Loucy (cell line): ENCODE measurements at regions not wholly inside any gene's neighbourhood (a gene's known extent, or its start where the extent isn't known, plus 50 kb on each side); places are given as distances from the start of the nearest gene placed in this dataset.

Experiments used
- H2AFZ ChIP-seq: fragments of 200-600 bp; sonication (generic); 2 replicates; pipeline ENCODE4 v1.6.0; 2016; ENCODE audit warnings: antibody characterized with exemption, mild to moderate bottlenecking, low read length, moderate library complexity
- H3F3A ChIP-seq: fragments of 200-600 bp; 2 replicates; pipeline ENCODE4 v1.6.0; 2016; ENCODE audit warnings: antibody characterized with exemption, low read depth, mild to moderate bottlenecking
- H3K27me3 ChIP-seq: fragments of 200-600 bp; sonication (generic); 2 replicates; pipeline ENCODE4 v1.6.1; 2014; ENCODE audit warnings: low read length, mild to moderate bottlenecking; ENCODE audit not compliant: insufficient read depth, poor library complexity, severe bottlenecking
- H3K36me3 ChIP-seq: fragments of 200-600 bp; sonication (generic); 2 replicates; pipeline ENCODE4 v1.6.1; 2016; ENCODE audit warnings: low read length; ENCODE audit not compliant: insufficient read depth
- H3K4me1 ChIP-seq: fragments of 200-600 bp; sonication (generic); 2 replicates; pipeline ENCODE4 v1.5.1; 2014; ENCODE audit warnings: low read length, mild to moderate bottlenecking; ENCODE audit not compliant: insufficient read depth, poor library complexity, severe bottlenecking
- H3K4me2 ChIP-seq: fragments of 200-600 bp; sonication (generic); 2 replicates; pipeline ENCODE4 v1.6.0; 2014; ENCODE audit warnings: antibody characterized with exemption, low read length, low read depth, mild to moderate bottlenecking; ENCODE audit not compliant: poor library complexity, severe bottlenecking
- H3K4me3 ChIP-seq: fragments of 200-600 bp; sonication (generic); 2 replicates; pipeline ENCODE4 v1.5.1; 2014; ENCODE audit warnings: low read length, mild to moderate bottlenecking, mixed read lengths; ENCODE audit not compliant: poor library complexity, severe bottlenecking
- H3K79me2 ChIP-seq: fragments of 200-600 bp; sonication (generic); 2 replicates; pipeline ENCODE4 v1.6.1; 2014; ENCODE audit warnings: low read length; ENCODE audit not compliant: insufficient read depth
- H3K9ac ChIP-seq: fragments of 200-600 bp; sonication (generic); 2 replicates; pipeline ENCODE4 v1.6.0; 2014; ENCODE audit warnings: mild to moderate bottlenecking, low read depth, low read length, moderate library complexity; ENCODE audit not compliant: poor library complexity, severe bottlenecking
- H3K9me2 ChIP-seq: fragments of 200-600 bp; sonication (generic); replicated peaks from 2 replicates; pipeline ENCODE4 v1.6.1; 2016; ENCODE audit warnings: low read depth, low read length, mixed read lengths
- H3K9me3 ChIP-seq: fragments of 200-600 bp; sonication (generic); 2 replicates; pipeline ENCODE4 v1.6.1; 2014; ENCODE audit warnings: mild to moderate bottlenecking, antibody characterized with exemption, low read length, low read depth; ENCODE audit not compliant: insufficient read depth
- H4K20me1 ChIP-seq: fragments of 200-600 bp; sonication (generic); 2 replicates; pipeline ENCODE4 v1.6.0; 2014; ENCODE audit warnings: antibody characterized with exemption, low read length, mild to moderate bottlenecking; ENCODE audit not compliant: insufficient read depth, poor library complexity, severe bottlenecking
- CTCF ChIP-seq: fragments of 200-600 bp; sonication (generic); conservative IDR thresholded peaks from 2 replicates; pipeline ENCODE4 v1.5.1; 2014; ENCODE audit warnings: mild to moderate bottlenecking, antibody characterized with exemption, low read length
- EZH2phosphoT487 ChIP-seq: fragments of 200-600 bp; IDR thresholded peaks from 2 replicates; pipeline ENCODE4 v1.6.1; 2018; ENCODE audit warnings: antibody characterized with exemption, mild to moderate bottlenecking, moderate library complexity, borderline replicate concordance

GRCh38 chr4:189035654-189036053 lies 896.4 kb downstream of the TRIML1 start:
- H3K79me2 ChIP-seq = no peaks in the 10 kb centered on the region

GRCh38 chr4:189036906-189037305 lies 897.7 kb downstream of the TRIML1 start:
- no peaks in the 10 kb centered on the region for H3K27me3 ChIP-seq
- H2AFZ ChIP-seq = no peak overlapping the region

More at GRCh38 chr4:189035654-189036053, 896.4 kb downstream of the TRIML1 start:
- TF ChIP-seq CTCF = no peak
- TF ChIP-seq EZH2phosphoT487 = no peak
- Histone ChIP-seq H3K27me3 (no peaks in the 10 kb centered on the region), H3K9me3 (peaks cover 5% of the 10 kb centered on the region; the same call in 1 of the 2 replicates), H4K20me1 (no peaks in the 10 kb centered on the region), H3K36me3 (no peaks in the 10 kb centered on the region), H3K9ac (no peak overlapping the region), H3K4me3 (no peak overlapping the region), H2AFZ (no peak overlapping the region), H3K4me2 (no peak overlapping the region), H3K4me1 (no peaks in the 10 kb centered on the region), H3K9me2 (no peaks in the 10 kb centered on the region), H3F3A (no peaks in the 10 kb centered on the region)

GRCh38 chr4:189046642-189047041 lies 894.0 kb upstream of the FRG1 start:
- no peaks in the 10 kb centered on the region for H3K4me1 ChIP-seq
- no peaks in the 10 kb centered on the region; the same call in 1 of the 2 replicates for H3K9me3 ChIP-seq
- H3K9ac ChIP-seq = no peak overlapping the region
- H3F3A ChIP-seq = no peaks in the 10 kb centered on the region
- no peaks in the 10 kb centered on the region for H3K9me2 ChIP-seq
- no peaks in the 10 kb centered on the region for H4K20me1 ChIP-seq
- H3K4me3 ChIP-seq = no peak overlapping the region
- no peaks in the 10 kb centered on the region for H3K27me3 ChIP-seq
- no peak overlapping the region for H2AFZ ChIP-seq
- H3K4me2 ChIP-seq = no peak overlapping the region
- H3K79me2 ChIP-seq = no peaks in the 10 kb centered on the region
- H3K36me3 ChIP-seq = no peaks in the 10 kb centered on the region
- TF ChIP-seq EZH2phosphoT487 = no peak
- no peak for TF ChIP-seq CTCF

More at GRCh38 chr4:189036906-189037305, 897.7 kb downstream of the TRIML1 start:
- H3K4me2 ChIP-seq = no peak overlapping the region
- no peaks in the 10 kb centered on the region for H3K9me2 ChIP-seq
- no peaks in the 10 kb centered on the region for H4K20me1 ChIP-seq
- TF ChIP-seq CTCF (no peak), EZH2phosphoT487 (no peak)
- no peak overlapping the region for H3K4me3 ChIP-seq
- no peaks in the 10 kb centered on the region for H3K36me3 ChIP-seq
- no peaks in the 10 kb centered on the region for H3K4me1 ChIP-seq
- peaks cover 5% of the 10 kb centered on the region; the same call in 1 of the 2 replicates for H3K9me3 ChIP-seq
- no peaks in the 10 kb centered on the region for H3K79me2 ChIP-seq
- no peaks in the 10 kb centered on the region for H3F3A ChIP-seq
- H3K9ac ChIP-seq = no peak overlapping the region
